ENCODE measurements at regions not wholly inside any gene's neighbourhood (a gene's known extent, or its start where the extent isn't known, plus 50 kb on each side); places are given as distances from the start of the nearest gene placed in this dataset.

DNA sequence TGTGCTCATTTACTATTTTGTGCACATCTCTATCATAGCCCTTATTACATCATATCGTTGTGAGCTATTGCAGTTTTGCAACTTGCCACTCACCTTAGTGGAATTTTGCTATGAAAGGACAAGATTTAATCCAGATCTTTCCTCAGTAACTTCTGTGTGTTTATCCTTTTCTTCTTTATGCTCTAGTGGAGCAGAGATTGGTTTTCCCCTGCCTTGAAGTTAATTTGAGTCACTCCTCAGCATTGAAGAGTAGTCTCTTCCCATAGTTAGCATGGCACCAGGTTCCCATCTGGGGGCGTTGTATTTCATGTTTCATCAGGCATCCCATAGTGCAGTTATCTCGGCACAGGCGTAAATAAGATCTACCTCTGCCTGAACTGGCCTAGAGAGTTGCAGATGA is 510.4 kb downstream of the PSAT1 start:
- ChIA-PET CTCF (no interaction called here), POLR2A (no interaction called here)
- Mint-ChIP-seq H3K4me3 (no peak overlapping the region), H3K27me3 (no peaks in the 10 kb centered on the region), H3K9me3 (no peaks in the 10 kb centered on the region), H3K27ac (no peak overlapping the region), H3K36me3 (ENCODE audit: low read depth) (no peaks in the 10 kb centered on the region), H3K4me1 (peaks cover 13% of the 10 kb centered on the region)
- intact Hi-C loops (cut with micrococcal nuclease) = no loop called here
- no peak for ATAC-seq (ENCODE audit: low read depth)
- DNase-seq = no peak
- TF ChIP-seq, protein P1, sequence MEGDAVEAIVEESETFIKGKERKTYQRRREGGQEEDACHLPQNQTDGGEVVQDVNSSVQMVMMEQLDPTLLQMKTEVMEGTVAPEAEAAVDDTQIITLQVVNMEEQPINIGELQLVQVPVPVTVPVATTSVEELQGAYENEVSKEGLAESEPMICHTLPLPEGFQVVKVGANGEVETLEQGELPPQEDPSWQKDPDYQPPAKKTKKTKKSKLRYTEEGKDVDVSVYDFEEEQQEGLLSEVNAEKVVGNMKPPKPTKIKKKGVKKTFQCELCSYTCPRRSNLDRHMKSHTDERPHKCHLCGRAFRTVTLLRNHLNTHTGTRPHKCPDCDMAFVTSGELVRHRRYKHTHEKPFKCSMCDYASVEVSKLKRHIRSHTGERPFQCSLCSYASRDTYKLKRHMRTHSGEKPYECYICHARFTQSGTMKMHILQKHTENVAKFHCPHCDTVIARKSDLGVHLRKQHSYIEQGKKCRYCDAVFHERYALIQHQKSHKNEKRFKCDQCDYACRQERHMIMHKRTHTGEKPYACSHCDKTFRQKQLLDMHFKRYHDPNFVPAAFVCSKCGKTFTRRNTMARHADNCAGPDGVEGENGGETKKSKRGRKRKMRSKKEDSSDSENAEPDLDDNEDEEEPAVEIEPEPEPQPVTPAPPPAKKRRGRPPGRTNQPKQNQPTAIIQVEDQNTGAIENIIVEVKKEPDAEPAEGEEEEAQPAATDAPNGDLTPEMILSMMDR (IDR thresholded peaks at IDR 0.05) = no peak

DNA sequence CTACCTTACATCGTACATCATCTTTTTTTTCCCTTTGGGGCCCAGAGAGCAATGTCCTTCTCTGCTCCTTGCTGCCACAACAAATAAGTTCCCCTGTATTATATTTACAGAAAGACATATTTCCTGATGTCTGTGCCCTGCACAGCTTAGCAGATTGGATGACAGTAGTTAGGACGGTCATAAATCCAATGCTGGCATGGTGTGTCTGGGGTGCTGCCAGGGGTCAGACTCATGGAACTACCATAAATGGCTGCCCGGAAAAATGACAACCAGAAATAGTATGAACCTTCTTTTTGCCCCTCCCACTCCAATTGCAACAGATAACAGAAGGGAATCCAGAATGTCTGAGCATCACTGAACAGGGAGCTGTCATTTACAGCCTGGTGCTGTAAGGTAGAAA is 511.1 kb downstream of the PSAT1 start:
- H3K9me3 Mint-ChIP-seq = no peaks in the 10 kb centered on the region

DNA sequence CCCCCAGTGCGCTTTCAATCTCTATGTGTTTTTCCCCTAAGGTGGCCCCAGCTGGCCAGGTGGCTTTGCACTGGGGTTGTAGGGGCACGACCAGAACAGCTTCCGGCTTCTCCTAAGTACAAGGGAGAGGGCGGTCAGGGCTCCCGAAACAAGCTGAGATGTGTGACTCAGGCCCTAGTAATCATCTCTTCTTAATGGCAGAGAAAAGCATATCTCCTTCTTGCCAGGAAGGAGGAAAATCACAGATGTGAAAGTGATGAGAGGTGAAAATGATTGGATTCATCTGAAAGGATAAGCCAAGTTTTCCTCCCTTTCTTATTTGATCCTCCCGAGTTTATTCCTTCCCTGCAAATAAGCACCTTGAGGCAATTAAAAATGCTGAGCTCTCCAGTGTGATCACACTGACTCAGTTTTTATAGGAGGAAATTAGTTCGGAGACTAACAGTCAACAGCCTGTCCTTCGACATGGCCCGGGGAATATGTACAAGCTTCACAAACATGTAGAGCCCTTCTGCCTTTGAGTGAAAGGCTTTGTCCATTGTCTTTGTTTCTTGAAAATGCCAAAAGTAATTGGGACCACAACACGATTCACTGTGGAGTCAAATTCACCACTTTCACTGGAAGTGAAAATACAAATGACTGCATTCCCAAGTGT is 514.8 kb downstream of the PSAT1 start:
- POLR2A ChIA-PET = no interaction called here
- H3K4me3 Mint-ChIP-seq = no peak overlapping the region
- no peaks in the 10 kb centered on the region for H3K27me3 Mint-ChIP-seq
- H3K27ac Mint-ChIP-seq = no peak overlapping the region
- H3K9me3 Mint-ChIP-seq = no peaks in the 10 kb centered on the region
- intact Hi-C loops (cut with micrococcal nuclease) = no loop called here
- TF ChIP-seq, protein P1 (IDR thresholded peaks at IDR 0.05) = no peak
- ATAC-seq (ENCODE audit: low read depth) (no peak), DNase-seq (no peak)
- H3K4me1 Mint-ChIP-seq = peaks cover 9% of the 10 kb centered on the region
- H3K36me3 Mint-ChIP-seq (ENCODE audit: low read depth) = no peaks in the 10 kb centered on the region
- CTCF ChIA-PET = no interaction called here

More for the DNA sequence above, 511.1 kb downstream of the PSAT1 start:
- DNase-seq (no peak), ATAC-seq (ENCODE audit: low read depth) (no peak)
- intact Hi-C loops (cut with micrococcal nuclease) = no loop called here
- Mint-ChIP-seq H3K27ac (no peak overlapping the region), H3K27me3 (no peaks in the 10 kb centered on the region), H3K4me1 (peaks cover 13% of the 10 kb centered on the region), H3K4me3 (no peak overlapping the region), H3K36me3 (ENCODE audit: low read depth) (no peaks in the 10 kb centered on the region)
- ChIA-PET CTCF (no interaction called here), POLR2A (no interaction called here)
- TF ChIP-seq, protein P1 (IDR thresholded peaks at IDR 0.05) = no peak

DNA sequence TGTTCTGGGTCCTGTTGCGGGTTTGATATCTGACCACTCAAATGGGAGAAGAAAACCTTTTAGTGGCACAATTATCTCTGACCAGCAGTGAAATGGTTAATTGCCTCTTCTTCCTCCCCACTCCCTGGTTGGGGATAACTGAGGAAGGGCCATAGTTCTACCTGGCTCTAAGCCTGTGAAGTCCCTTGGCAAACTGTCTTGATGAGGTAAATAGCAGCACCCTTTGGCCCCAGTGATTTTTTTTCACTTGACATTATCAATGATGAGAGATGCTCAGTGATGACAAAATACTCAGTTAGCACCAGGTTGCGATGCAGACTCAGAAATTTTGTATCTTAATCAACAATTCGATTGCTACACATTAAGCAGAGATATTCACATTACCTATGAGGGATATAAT is 515.7 kb downstream of the PSAT1 start:
- H3K36me3 Mint-ChIP-seq (ENCODE audit: low read depth) = no peaks in the 10 kb centered on the region
- ChIA-PET CTCF (interaction anchor here (1.2 kb wide), 1 partner anchor 15 kb away, joined by 3 read pairs; no protein-coding TSS in a partner anchor), POLR2A (no interaction called here)
- H3K27ac Mint-ChIP-seq = no peak overlapping the region
- intact Hi-C loops (cut with micrococcal nuclease) = no loop called here
- DNase-seq = no peak
- no peak overlapping the region for H3K4me3 Mint-ChIP-seq
- TF ChIP-seq, protein P1 (IDR thresholded peaks at IDR 0.05) = no peak
- no peaks in the 10 kb centered on the region for H3K9me3 Mint-ChIP-seq
- peaks cover 2% of the 10 kb centered on the region for H3K4me1 Mint-ChIP-seq
- no peaks in the 10 kb centered on the region for H3K27me3 Mint-ChIP-seq
- ATAC-seq (ENCODE audit: low read depth) = no peak

DNA sequence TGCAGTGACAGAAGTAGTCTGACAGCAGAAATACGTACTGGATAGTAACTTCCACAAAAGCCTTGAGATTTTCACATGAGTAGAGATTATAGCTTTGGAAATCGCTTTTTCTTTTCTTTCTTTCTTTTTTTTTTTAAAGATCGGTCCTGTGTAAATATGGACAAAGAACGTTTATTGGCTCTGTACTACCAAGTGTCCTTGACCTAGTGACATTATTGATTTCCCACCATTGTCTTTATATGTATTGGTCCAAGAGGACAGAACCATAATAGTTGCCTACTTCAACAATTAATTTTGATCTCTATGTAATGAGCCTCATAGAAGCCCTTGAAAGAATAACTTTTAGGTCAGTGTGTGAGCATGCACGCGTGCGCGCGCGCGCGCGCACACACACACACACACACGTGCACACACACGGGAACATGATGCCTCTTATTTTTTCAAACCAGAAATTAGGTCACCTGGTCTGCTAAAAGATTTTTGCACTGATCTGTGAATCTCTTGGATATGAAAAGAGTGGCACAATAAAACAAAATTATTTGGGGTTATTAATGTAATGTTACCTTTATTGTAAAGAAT is 516.8 kb downstream of the PSAT1 start:
- TF ChIP-seq, protein P1 (IDR thresholded peaks at IDR 0.05) = no peak
- H3K27ac Mint-ChIP-seq = no peak overlapping the region
- no peak for DNase-seq
- ChIA-PET POLR2A (no interaction called here), CTCF (interaction anchor here (1.2 kb wide), 1 partner anchor 14 kb away, joined by 3 read pairs; no protein-coding TSS in a partner anchor)
- intact Hi-C loops (cut with micrococcal nuclease) = no loop called here
- H3K36me3 Mint-ChIP-seq (ENCODE audit: low read depth) = no peaks in the 10 kb centered on the region
- H3K4me1 Mint-ChIP-seq = no peaks in the 10 kb centered on the region
- no peak overlapping the region for H3K4me3 Mint-ChIP-seq
- H3K27me3 Mint-ChIP-seq = no peaks in the 10 kb centered on the region
- H3K9me3 Mint-ChIP-seq = no peaks in the 10 kb centered on the region
- ATAC-seq (ENCODE audit: low read depth) = no peak
